ENCODE measurements at regions not wholly inside any gene's neighbourhood (a gene's known extent, or its start where the extent isn't known, plus 50 kb on each side); places are given as distances from the start of the nearest gene placed in this dataset.

GRCh38 chr11:97414801-97415200 is 1025.0 kb downstream of the JRKL start (continued):
- no peak for TF ChIP-seq E2F8 (IDR thresholded peaks at IDR 0.05; ENCODE audit: low read depth, partially characterized antibody)
- TF ChIP-seq WHSC1 (IDR thresholded peaks at IDR 0.05; ENCODE audit: low read length), result no peak

GRCh38 chr11:97419729-97420128 is 1029.9 kb downstream of the JRKL start:
- no peak overlapping the region for H3K4me3 ChIP-seq
- ChIA-PET CTCF (ENCODE audit: low intra/inter-chr PET ratio) (no interaction called here), POLR2A (no interaction called here)
- H3K9ac ChIP-seq (ENCODE audit: insufficient read depth in 1 of 2, low read depth in 2 of 2, low read length in 2 of 2), result no peak overlapping the region
- H3K9me3 ChIP-seq (replicated peaks; ENCODE audit: control insufficient read depth, insufficient read depth, low read depth, low read length), result no peaks in the 10 kb centered on the region; the same call in 1 of the 2 replicates
- H3K9me1 ChIP-seq (ENCODE audit: control insufficient read depth, insufficient read depth, low read length), result no peaks in the 10 kb centered on the region
- H3K4me1 ChIP-seq (replicated peaks in 1 of 2; ENCODE audit: control insufficient read depth in 2 of 2, insufficient read depth in 2 of 2, low read length in 2 of 2), result no peaks in the 10 kb centered on the region
- in situ Hi-C loops (cut with MboI) (no loop called here), intact Hi-C loops (cut with micrococcal nuclease) (no loop called here)
- no peak for DNase-seq (ENCODE audit: extremely low read depth in 1 of 4, low spot score in 3 of 4)
- no TSS peak for BruUV-seq (replicated peaks)
- TF ChIP-seq MBD1 (CRISPR knock-in tag; IDR thresholded peaks at IDR 0.05) (no peak), FOXK2 (conservative IDR thresholded peaks at IDR 0.05 in 1 of 2, IDR thresholded peaks at IDR 0.05 in 1 of 2; ENCODE audit: low read depth in 2 of 2) (no peak), ZNF316 (IDR thresholded peaks at IDR 0.05) (peak; percentile 79), TCF3 (CRISPR knock-in tag; IDR thresholded peaks at IDR 0.05) (no peak), EP400 (IDR thresholded peaks at IDR 0.05) (no peak), SREBF2 (CRISPR knock-in tag; IDR thresholded peaks at IDR 0.05) (no peak), THRAP3 (IDR thresholded peaks at IDR 0.05; ENCODE audit: borderline replicate concordance) (no peak), MAFF (IDR thresholded peaks at IDR 0.05; ENCODE audit: low read length) (peak; percentile 39), C11orf30 (IDR thresholded peaks at IDR 0.05; ENCODE audit: low read depth) (peak; percentile 48; the same call in 1 of the 2 replicates), MAFK (IDR thresholded peaks at IDR 0.05; ENCODE audit: low read length) (peak; percentile 46; the same call in 1 of the 2 replicates), RBBP5 (IDR thresholded peaks at IDR 0.05; ENCODE audit: borderline replicate concordance, insufficient read depth, low read length, poor library complexity, severe bottlenecking) (no peak)
- H3K27me3 ChIP-seq (ENCODE audit: control insufficient read depth in 2 of 2, insufficient read depth in 2 of 2, low read length in 2 of 2), result no peaks in the 10 kb centered on the region
- H3K36me3 ChIP-seq (ENCODE audit: control insufficient read depth, insufficient read depth, low read length), result no peaks in the 10 kb centered on the region
- H3K27ac ChIP-seq (ENCODE audit: extremely low read depth, low read depth, low read length), result no peak overlapping the region
- ATAC-seq, result no peak
- no peaks in the 10 kb centered on the region for H3K79me2 ChIP-seq (ENCODE audit: control insufficient read depth, insufficient read depth, low read length)
- no peaks in the 10 kb centered on the region for H4K20me1 ChIP-seq (replicated peaks; ENCODE audit: control insufficient read depth, insufficient read depth, low read length)
- H3K4me2 ChIP-seq (ENCODE audit: insufficient read depth, low read length), result no peak overlapping the region
- H2AFZ ChIP-seq (ENCODE audit: low read depth, low read length), result no peak overlapping the region
- FAIRE-seq, result no peak

Data from K562 (cell line).